Stimulated activated CD8-positive, alpha-beta memory T cell treated with anti-CD3 and anti-CD28 coated beads, Interleukin-7, amount 100 ng/mL, for 4 hours (primary cell): ENCODE measurements at regions not wholly inside any gene's neighbourhood (a gene's known extent, or its start where the extent isn't known, plus 50 kb on each side); places are given as distances from the start of the nearest gene placed in this dataset.

Source experiments
- DNase-seq, 2 donors: peaks; one replicate each; pipeline ENCODE4 v3.0.0-alpha.2; 2020; ENCODE audit warnings: low read depth in 2 of 2

GRCh38 chr12:126830778-126831680, 1435.9 kb upstream of the TMEM132C start:
- no peak for DNase-seq

GRCh38 chr12:126837697-126838096, 1429.3 kb upstream of the TMEM132C start:
- DNase-seq, result no peak

DNA sequence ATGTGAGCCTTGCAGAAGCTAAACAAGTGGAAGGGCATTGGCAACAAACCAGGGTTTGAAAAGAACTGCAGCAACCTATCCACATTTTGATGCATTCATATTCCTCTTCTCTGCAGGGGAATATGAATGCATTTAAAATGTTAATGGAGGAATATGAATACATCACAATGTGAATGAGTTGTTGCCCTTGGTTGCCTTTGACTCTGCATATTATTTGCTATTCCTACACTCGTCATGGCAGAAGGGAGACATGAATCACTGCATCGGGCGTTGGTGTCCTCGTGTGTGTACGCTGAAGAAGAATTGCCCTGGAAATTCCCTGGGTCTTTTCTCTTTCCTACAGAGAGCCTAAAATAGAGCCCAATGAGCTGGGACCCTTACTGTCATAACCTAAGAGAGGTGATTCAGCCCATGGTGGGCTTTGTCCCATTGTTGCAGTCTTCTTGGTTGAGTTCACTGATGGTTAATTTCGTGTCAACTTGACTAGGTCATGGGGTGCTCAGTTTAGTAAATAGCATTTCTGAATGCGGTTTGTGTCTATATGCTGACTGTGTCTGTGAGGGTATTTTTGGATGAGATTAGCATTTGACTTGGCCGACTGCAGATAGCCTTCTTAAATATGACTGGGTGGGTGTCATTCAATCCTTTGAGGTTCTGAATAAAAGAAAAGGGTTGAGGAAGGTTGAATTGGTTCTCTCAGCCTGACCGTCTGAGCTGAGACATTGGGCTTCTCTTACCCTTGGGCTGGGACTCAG, 1422.9 kb upstream of the TMEM132C start:
- DNase-seq, result no peak

GRCh38 chr12:126847005-126847629, 1419.9 kb upstream of the TMEM132C start:
- DNase-seq, result no peak

GRCh38 chr12:126855768-126856167, 1411.2 kb upstream of the TMEM132C start:
- no peak for DNase-seq

DNA sequence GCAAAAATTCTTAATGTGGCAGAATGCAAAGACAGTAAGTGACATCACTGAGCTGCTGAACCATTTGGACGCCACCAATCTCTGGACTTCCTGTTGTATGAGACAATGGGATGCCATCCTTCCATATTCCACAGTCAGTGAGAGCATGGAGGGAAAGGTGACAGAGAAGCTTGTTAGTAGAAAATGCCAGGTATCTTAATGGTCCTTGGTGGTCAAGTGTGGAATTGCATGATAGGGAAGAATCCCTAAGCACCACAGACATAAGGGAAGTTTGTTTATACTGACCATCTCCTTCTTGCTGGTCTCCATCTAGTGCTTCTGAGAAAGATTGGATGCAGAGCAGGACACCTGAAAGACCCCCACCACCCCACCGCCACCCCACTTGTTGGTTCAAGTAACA, 1410.0 kb upstream of the TMEM132C start:
- DNase-seq, result no peak

GRCh38 chr12:126858560-126858959, 1408.4 kb upstream of the TMEM132C start:
- DNase-seq, result no peak

DNA sequence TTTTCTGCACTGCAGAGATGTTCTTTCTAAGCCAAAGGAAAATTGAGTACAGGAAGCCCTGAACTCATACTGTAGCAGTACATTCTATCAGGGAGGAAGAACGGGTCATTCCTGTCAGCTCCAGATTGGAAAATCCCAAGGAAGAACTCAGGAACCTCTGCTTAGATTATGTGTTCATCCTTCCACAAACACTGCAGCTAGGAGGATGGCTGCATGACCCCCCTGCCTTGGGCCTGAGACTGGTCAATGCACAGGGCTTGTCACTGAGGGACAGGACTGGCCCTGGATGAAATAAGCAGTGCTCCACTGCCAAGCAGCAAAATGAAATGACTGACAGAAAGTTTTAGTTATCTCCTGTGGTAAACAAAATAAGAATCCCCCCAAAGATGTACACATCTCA, 1406.8 kb upstream of the TMEM132C start:
- no peak for DNase-seq

DNA sequence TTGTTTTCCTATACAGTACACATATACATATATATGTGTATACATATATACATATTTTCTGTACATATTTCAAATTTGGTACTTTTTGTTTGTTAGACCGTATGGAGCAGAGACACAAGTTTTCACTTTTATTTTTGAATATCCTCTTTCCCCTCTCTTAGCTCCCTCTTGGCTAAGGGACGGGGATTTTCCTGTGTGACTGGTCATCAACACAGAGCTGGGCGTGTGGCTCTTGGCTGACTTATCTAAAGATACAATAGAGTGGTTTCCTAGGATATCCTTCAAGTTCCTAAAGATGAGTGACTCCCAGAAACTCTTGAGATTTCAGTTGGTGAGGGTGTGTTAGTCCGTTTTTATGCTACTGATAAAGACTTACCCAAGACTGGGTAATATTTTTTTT, 1404.5 kb upstream of the TMEM132C start:
- no peak for DNase-seq

- no peak for DNase-seq
Observed at GRCh38 chr12:126869644-126870043, 1397.3 kb upstream of the TMEM132C start.

DNA sequence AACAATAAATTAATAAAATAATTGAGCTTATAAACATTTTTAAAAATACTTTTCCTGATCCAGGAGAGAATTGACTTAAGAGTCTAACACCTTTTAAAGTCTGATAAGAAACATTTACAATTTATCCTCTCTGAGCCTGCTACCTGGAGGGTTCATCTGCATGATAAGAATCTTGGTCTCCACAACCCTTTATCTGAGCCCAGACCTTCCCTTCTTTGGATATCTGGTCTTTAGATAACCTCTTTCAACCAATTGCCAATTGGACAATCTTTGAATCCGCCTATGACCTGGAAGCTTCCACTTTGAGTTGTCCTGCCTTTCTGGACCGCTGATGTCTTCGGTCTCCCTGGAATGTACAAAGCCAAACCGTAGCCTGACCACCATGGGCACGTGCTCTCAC, 1393.3 kb upstream of the TMEM132C start:
- no peak for DNase-seq

DNA sequence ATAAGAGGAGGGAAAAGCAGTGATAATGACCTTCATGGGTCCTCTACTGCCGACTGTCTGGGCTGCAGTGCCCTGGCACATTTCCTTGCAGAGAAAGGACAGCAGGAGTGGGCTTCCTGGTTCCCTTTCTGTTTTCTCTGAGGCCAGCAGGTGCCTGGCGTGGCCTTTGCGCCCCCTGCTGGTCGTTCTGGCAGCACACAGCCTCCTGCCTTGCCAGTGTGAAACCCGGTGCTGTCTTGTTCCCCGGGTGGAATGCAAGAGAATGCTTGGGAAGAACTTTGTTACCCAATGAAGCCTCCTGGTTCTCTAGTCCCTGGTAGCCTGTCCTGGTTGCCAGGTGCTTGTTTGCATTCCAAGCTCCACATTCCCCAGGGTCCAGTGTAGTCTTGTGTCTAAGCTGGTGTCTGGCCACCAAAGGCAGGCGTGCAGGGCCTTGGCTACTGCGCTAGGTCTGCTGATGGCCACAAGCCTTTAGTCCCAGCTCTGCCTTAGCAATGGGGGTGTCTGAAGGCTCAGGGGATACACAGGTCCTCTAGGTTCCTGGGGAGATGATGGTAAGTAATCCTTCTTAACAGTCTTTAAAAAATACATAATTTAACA, 1392.4 kb upstream of the TMEM132C start:
- peak; percentile 5 to 20 for DNase-seq

DNA sequence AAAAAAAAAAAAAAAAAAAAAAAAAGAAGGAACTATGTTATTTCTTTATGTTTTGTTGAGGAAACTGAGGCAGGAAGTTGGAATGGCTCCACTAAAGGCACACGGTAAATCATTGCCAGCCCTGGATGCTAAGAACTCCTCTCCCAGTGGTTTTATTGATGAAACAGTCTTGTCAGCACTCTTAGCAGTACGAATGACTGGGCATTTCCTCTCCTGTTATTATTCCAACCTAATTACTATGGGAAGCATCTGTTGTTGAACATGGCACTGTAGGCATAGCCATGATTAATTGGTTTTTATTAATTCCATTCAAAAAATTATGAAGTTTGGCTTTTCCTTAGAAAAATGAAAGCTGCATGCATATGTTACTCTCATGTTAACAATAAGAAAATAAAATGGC, 1387.1 kb upstream of the TMEM132C start:
- DNase-seq, result no peak

DNA sequence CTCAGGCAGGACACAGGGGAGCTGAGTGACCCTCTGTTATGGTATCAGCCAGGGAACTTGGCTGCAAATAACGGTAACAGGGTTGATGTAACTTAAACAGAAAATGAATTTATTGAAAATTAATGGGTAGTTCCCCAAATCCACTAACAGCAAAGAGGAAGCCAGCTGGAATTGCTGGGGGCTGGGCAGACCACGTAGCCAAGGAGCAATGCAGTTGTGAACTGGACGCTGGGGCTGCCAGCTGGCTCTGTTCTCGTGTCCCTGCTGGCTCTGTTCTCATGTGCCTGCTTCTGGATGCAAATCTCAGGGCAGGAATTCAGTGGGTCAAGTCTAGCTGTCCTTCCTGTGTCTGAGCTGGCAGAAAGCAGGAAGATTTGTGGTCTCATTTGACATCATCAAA, 1383.3 kb upstream of the TMEM132C start:
- no peak for DNase-seq

- no peak for DNase-seq
Observed at GRCh38 chr12:126889501-126889900, 1377.5 kb upstream of the TMEM132C start.

DNA sequence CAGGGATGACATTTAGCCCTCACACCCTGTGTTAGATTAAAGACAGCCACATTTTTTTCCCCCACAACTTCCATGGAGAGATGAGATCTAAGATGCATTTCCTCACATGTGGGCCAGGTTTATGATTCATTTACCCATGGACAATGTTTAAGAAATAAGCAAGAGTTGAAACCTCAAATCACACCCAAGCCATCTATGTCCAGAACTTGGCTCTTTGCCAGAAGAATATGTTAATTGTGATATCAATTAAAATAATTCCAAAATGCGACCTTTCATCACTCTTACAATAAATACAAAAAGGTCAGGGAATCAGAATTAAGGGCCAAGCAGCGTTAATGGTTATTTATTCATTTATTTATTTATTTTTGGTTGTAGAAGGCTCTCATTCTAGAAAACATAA, 1376.9 kb upstream of the TMEM132C start:
- DNase-seq, result no peak

- no peak for DNase-seq
Observed at GRCh38 chr12:126891789-126892188, 1375.2 kb upstream of the TMEM132C start.

DNA sequence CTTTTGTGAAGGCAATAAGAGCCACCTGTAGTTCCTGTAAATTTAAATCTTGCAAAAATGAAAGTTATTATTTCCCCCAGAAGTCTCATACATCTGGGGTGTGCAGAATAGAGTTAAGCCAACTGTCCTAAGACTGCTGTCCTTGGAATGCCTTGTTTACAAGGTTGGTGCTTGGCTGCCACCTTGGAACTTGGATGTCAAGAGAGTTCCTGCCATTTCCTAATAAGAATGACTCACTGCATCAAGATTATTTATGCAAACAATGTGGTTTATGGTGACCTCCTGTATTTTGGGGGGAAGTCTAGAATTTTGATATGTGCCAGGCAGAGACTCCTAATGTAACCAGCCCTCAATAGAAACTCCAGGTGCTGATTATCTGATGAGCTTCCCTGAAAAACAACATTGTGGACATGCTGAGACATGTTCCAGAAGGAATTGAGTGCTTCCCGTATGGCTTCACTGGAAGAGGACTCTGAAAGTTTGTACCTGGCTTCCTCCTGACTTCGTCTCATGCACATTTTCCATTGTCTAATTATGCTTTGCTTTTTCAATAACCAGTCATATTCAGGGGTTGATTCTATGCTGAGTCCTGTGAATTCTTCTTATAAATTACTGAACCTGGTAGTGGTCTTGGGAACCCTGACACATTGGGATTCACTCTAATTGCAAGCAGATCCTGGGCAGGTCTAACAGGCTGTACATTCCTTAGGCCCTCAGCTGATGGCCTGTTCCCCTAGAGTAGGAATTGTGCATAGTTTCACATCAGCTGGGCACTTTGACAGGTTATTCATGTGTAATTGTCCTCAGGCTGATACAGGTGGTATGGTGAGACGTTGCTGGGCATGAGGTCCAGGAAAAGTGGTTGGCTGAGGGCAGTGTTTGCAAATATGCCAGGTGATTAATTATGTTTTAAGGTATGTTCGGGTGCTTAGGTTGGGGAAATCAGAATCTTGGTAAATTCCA, 1370.7 kb upstream of the TMEM132C start:
- no peak for DNase-seq

DNA sequence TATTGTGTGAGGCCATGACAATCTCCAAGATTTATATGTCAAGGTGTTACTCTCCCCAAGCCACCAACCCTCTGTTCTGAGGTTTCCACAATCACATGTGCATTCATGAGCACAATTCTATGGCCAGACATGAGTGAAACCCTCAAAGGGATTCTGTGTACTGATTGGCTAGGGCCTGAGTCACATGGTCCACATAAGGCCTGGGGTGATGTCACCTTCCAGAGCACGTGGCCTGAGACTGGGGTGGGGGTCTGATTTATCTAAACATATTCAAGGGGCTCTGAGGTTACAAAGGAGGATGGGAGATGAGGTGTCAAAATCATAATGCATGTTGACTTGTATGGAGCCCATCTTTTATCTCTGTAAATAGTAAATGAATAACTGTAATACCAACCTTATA, 1369.9 kb upstream of the TMEM132C start:
- DNase-seq, result no peak

GRCh38 chr12:126897778-126898177, 1369.2 kb upstream of the TMEM132C start:
- no peak for DNase-seq

- no peak for DNase-seq
Observed at GRCh38 chr12:126898562-126898961, 1368.4 kb upstream of the TMEM132C start.
